Caco-2 (cell line): ENCODE measurements at regions not wholly inside any gene's neighbourhood (a gene's known extent, or its start where the extent isn't known, plus 50 kb on each side); places are given as distances from the start of the nearest gene placed in this dataset.

Experiments used
- BruUV-seq: library from RNA; stranded (reverse); fragments of 400-500 nt; replicated peaks from 2 replicates; lab custom pipeline; 2021; lab: Mats Ljungman, UMichigan
- CTCF ChIA-PET: fragments of 300-600 bp; sonication (Branson Sonifier 250); formaldehyde crosslinking; loops from one replicate; lab custom pipeline; 2022; ENCODE audit warnings: antibody characterized with exemption; lab: Charles Lee
- POLR2A ChIA-PET: fragments of 300-600 bp; sonication (Branson Sonifier 250); formaldehyde crosslinking; loops from one replicate; lab custom pipeline; 2022; ENCODE audit warnings: antibody characterized with exemption; lab: Charles Lee
- DNase-seq, 2 experiments: peaks; one replicate each; pipeline versions ENCODE4 v3.0.0 to v3.0.0-alpha.2; 2020 to 2022
- H3K27me3 ChIP-seq: replicated peaks from 2 replicates; pipeline ENCODE4 v1.6.0; 2011; ENCODE audit warnings: low read length; ENCODE audit not compliant: control insufficient read depth, insufficient read depth
- H3K36me3 ChIP-seq: 2 replicates; pipeline ENCODE4 v1.5.1; 2011; ENCODE audit warnings: low read length; ENCODE audit not compliant: control insufficient read depth, insufficient read depth
- H3K4me1 ChIP-seq: fragments of 250-450 bp; sonication (Bioruptor Pico); 2 replicates; pipeline ENCODE4 v1.5.1; 2020; ENCODE audit warnings: mild to moderate bottlenecking
- H3K4me3 ChIP-seq: 2 replicates; pipeline ENCODE4 v1.5.1; 2011; ENCODE audit warnings: low read depth, mild to moderate bottlenecking, control low read depth, low read length
- H3K9me3 ChIP-seq: fragments of 250-450 bp; sonication (Bioruptor Pico); 2 replicates; pipeline ENCODE4 v1.5.1; 2020; ENCODE audit warnings: mild to moderate bottlenecking, moderate library complexity
- H3K27ac Mint-ChIP-seq: one replicate; pipeline ENCODE4 v1.8.0; 2022; ENCODE audit warnings: mixed read lengths; ENCODE audit not compliant: unreplicated experiment
- H3K27me3 Mint-ChIP-seq: one replicate; pipeline ENCODE4 v1.8.0; 2022; ENCODE audit warnings: mixed read lengths; ENCODE audit not compliant: insufficient read depth, unreplicated experiment
- H3K36me3 Mint-ChIP-seq: one replicate; pipeline ENCODE4 v1.8.0; 2022; ENCODE audit warnings: mild to moderate bottlenecking, mixed read lengths; ENCODE audit not compliant: insufficient read depth, unreplicated experiment
- H3K4me1 Mint-ChIP-seq: one replicate; pipeline ENCODE4 v1.8.0; 2022; ENCODE audit warnings: low read depth, mixed read lengths; ENCODE audit not compliant: unreplicated experiment
- H3K4me3 Mint-ChIP-seq: one replicate; pipeline ENCODE4 v1.8.0; 2022; ENCODE audit warnings: mild to moderate bottlenecking, moderate library complexity, mixed read lengths; ENCODE audit not compliant: unreplicated experiment
- H3K9me3 Mint-ChIP-seq: one replicate; pipeline ENCODE4 v1.8.0; 2022; ENCODE audit warnings: mixed read lengths; ENCODE audit not compliant: unreplicated experiment
- intact Hi-C: fragments of 100-400 bp; cut with micrococcal nuclease; formaldehyde crosslinking; loops from one replicate; pipeline ENCODE4 v1.10.0; 2022; ENCODE audit not compliant: unreplicated experiment
- TF ChIP-seq, protein P1 (sequence below), 2 experiments: fragments of 200-600 bp in 1 of 2; IDR thresholded peaks; 1 replicate in 1 of 2; 2 replicates in 1 of 2; pipeline versions ENCODE4 v1.5.1 to v1.8.0; 2011 to 2022; ENCODE audit warnings: antibody characterized with exemption in 1 of 2, control low read depth in 1 of 2, inconsistent platforms in 1 of 2, low read depth in 1 of 2, low read length in 1 of 2, mild to moderate bottlenecking in 1 of 2, moderate library complexity in 1 of 2; ENCODE audit not compliant: insufficient read depth in 1 of 2, severe bottlenecking in 1 of 2, unreplicated experiment in 1 of 2

DNA sequence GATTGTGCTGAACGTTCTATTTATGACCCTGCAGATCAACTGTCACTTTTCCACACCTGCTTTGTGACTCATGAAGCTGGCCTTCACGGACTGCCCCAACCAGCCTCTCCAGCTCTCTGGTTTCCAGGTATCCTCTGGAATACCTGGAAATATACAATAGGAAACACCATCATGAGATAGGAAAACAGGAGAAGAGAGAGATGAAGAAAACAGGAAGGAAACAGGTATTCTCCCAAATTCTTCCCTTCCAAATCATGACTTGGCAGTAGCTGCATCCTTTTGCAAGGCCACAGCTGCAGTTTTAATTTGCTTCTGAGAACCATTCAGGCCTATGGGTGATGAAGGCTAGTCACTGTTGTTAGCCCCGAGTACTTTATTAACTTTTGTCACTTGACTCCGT, 909.1 kb downstream of the EPHA3 start:
- H3K27ac Mint-ChIP-seq, result no peak overlapping the region
- CTCF ChIA-PET, result no interaction called here

DNA sequence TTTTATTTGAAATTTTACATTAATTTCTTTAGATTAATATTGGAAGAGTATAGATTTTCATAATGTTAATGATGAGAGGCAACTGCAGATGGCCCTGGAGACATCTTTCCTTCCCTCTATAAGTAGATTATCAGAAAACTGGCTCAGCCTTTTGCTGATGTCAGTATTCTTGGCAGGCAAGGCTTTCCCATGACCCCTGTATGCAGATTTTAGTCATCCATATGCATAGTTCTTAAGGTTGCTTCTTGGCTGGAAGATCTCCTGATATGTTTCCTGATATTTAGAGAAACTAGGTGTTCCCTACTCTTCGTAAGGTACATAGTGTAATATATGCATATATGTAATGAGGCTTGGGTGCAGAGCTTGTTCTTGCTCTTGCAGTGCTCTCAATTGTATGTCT, 911.4 kb downstream of the EPHA3 start:
- H3K4me3 Mint-ChIP-seq, result no peak overlapping the region
- no TSS peak for BruUV-seq
- Histone ChIP-seq H3K4me3 (no peak overlapping the region), H3K27me3 (no peaks in the 10 kb centered on the region), H3K9me3 (no peaks in the 10 kb centered on the region), H3K36me3 (no peaks in the 10 kb centered on the region), H3K4me1 (no peaks in the 10 kb centered on the region; the same call in 1 of the 2 replicates)
- H3K36me3 Mint-ChIP-seq, result no peaks in the 10 kb centered on the region
- intact Hi-C loops, result no loop called here
- H3K9me3 Mint-ChIP-seq, result no peaks in the 10 kb centered on the region
- TF ChIP-seq, protein P1, sequence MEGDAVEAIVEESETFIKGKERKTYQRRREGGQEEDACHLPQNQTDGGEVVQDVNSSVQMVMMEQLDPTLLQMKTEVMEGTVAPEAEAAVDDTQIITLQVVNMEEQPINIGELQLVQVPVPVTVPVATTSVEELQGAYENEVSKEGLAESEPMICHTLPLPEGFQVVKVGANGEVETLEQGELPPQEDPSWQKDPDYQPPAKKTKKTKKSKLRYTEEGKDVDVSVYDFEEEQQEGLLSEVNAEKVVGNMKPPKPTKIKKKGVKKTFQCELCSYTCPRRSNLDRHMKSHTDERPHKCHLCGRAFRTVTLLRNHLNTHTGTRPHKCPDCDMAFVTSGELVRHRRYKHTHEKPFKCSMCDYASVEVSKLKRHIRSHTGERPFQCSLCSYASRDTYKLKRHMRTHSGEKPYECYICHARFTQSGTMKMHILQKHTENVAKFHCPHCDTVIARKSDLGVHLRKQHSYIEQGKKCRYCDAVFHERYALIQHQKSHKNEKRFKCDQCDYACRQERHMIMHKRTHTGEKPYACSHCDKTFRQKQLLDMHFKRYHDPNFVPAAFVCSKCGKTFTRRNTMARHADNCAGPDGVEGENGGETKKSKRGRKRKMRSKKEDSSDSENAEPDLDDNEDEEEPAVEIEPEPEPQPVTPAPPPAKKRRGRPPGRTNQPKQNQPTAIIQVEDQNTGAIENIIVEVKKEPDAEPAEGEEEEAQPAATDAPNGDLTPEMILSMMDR (IDR thresholded peaks at IDR 0.05; ENCODE audit: insufficient read depth in 1 of 2, low read depth in 1 of 2, low read length in 1 of 2, severe bottlenecking in 1 of 2, unreplicated experiment in 1 of 2), result no peak
- no peaks in the 10 kb centered on the region for H3K4me1 Mint-ChIP-seq
- no peak for DNase-seq
- POLR2A ChIA-PET, result no interaction called here
- H3K27me3 Mint-ChIP-seq, result no peaks in the 10 kb centered on the region
- CTCF ChIA-PET, result no interaction called here
- no peak overlapping the region for H3K27ac Mint-ChIP-seq

More for the DNA sequence above, 909.1 kb downstream of the EPHA3 start:
- Histone ChIP-seq H3K4me1 (no peaks in the 10 kb centered on the region), H3K4me3 (no peak overlapping the region), H3K9me3 (no peaks in the 10 kb centered on the region), H3K27me3 (no peaks in the 10 kb centered on the region), H3K36me3 (no peaks in the 10 kb centered on the region)
- intact Hi-C loops, result no loop called here
- Mint-ChIP-seq H3K4me3 (no peak overlapping the region), H3K27me3 (no peaks in the 10 kb centered on the region), H3K4me1 (no peaks in the 10 kb centered on the region), H3K9me3 (no peaks in the 10 kb centered on the region), H3K36me3 (no peaks in the 10 kb centered on the region)
- DNase-seq, result no peak
- BruUV-seq, result no TSS peak
- POLR2A ChIA-PET, result no interaction called here
- TF ChIP-seq, protein P1 (IDR thresholded peaks at IDR 0.05; ENCODE audit: insufficient read depth in 1 of 2, low read depth in 1 of 2, low read length in 1 of 2, severe bottlenecking in 1 of 2, unreplicated experiment in 1 of 2), result no peak

DNA sequence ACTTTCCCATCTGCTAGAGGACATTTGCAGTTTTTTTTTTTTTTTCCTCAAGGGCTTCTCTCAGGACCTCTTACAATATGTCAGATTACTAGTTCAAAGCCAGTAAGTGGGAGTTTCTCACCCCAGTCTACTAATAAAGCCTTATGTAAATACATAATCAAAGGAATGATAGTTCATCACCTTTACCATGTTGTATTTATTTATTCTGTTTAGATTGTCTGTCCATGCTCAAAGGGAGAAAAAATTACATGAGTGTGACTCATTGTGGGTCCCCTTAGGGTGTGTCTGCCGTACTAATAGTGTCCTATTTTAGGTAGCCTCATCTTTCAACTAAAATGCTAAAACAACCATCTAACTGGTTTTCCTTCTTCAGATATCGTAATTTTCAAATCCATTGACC, 917.6 kb downstream of the EPHA3 start:
- Mint-ChIP-seq H3K4me3 (no peak overlapping the region), H3K27ac (no peak overlapping the region), H3K4me1 (peaks cover 10% of the 10 kb centered on the region), H3K36me3 (no peaks in the 10 kb centered on the region), H3K27me3 (no peaks in the 10 kb centered on the region), H3K9me3 (no peaks in the 10 kb centered on the region)
- Histone ChIP-seq H3K27me3 (no peaks in the 10 kb centered on the region), H3K36me3 (no peaks in the 10 kb centered on the region), H3K4me3 (no peak overlapping the region), H3K4me1 (no peaks in the 10 kb centered on the region; the same call in 1 of the 2 replicates), H3K9me3 (no peaks in the 10 kb centered on the region)
- intact Hi-C loops, result no loop called here
- DNase-seq, result no peak
- BruUV-seq, result no TSS peak
- POLR2A ChIA-PET, result no interaction called here
- TF ChIP-seq, protein P1 (IDR thresholded peaks at IDR 0.05; ENCODE audit: insufficient read depth in 1 of 2, low read depth in 1 of 2, low read length in 1 of 2, severe bottlenecking in 1 of 2, unreplicated experiment in 1 of 2), result no peak
- CTCF ChIA-PET, result interaction anchor here (0.7 kb wide), 1 partner anchor 56 kb away, joined by 4 read pairs; no protein-coding TSS in a partner anchor
